ENCODE measurements at regions not wholly inside any gene's neighbourhood (a gene's known extent, or its start where the extent isn't known, plus 50 kb on each side); places are given as distances from the start of the nearest gene placed in this dataset.
"Not testable (repeated sequence)": the region's sequence is repeated elsewhere in the genome, so short reads cannot be mapped to it uniquely, and the experiment has no call there.

GRCh38 chr14:105761345-105761740, 235.0 kb downstream of the TMEM121 start:
- not testable (repeated sequence) for H3K4me3 ChIP-seq (ENCODE audit: low read length in 2 of 2); H3K9me3 ChIP-seq (ENCODE audit: control insufficient read depth in 2 of 2, low read length in 2 of 2); H3K36me3 ChIP-seq (ENCODE audit: control insufficient read depth in 2 of 2, insufficient read depth in 2 of 2, low read length in 2 of 2); H3K27me3 ChIP-seq (ENCODE audit: control insufficient read depth in 2 of 2, insufficient read depth in 2 of 2, low read length in 2 of 2); H3K4me1 ChIP-seq (ENCODE audit: control insufficient read depth in 2 of 2, insufficient read depth in 2 of 2, low read length in 2 of 2); H3K27ac ChIP-seq (ENCODE audit: low read depth in 2 of 2, low read length in 2 of 2); H3K9ac ChIP-seq (ENCODE audit: low read depth in 1 of 2, low read length in 2 of 2)

DNA sequence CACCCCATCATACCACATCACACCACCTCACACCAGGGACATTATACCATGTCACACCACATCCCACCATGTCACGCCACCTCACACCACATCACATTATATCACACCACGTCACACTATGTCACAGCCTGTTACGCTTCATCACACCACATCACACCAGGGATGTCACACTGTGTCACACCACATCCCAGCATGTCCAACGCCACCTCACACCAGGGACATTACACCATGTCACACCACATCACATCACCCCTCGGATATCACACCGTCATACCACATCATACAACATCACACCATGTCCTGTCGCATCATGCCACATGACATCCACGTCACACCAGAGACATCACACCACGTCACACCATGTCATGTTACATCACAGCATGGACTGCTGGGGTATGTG, 235.5 kb downstream of the TMEM121 start:
- H3K36me3 ChIP-seq (ENCODE audit: control insufficient read depth in 2 of 2, insufficient read depth in 2 of 2, low read length in 2 of 2): no peaks in the 10 kb centered on the region
- no peak overlapping the region for H3K9ac ChIP-seq (ENCODE audit: low read depth in 1 of 2, low read length in 2 of 2)
- no peaks in the 10 kb centered on the region for H3K4me1 ChIP-seq (ENCODE audit: control insufficient read depth in 2 of 2, insufficient read depth in 2 of 2, low read length in 2 of 2)
- no peak overlapping the region for H3K27ac ChIP-seq (ENCODE audit: low read depth in 2 of 2, low read length in 2 of 2)
- no peak overlapping the region for H3K4me3 ChIP-seq (ENCODE audit: low read length in 2 of 2)
- H3K9me3 ChIP-seq (ENCODE audit: control insufficient read depth in 2 of 2, low read length in 2 of 2): no peaks in the 10 kb centered on the region
- H3K27me3 ChIP-seq (ENCODE audit: control insufficient read depth in 2 of 2, insufficient read depth in 2 of 2, low read length in 2 of 2): no peaks in the 10 kb centered on the region

- H3K36me3 ChIP-seq (ENCODE audit: control insufficient read depth in 2 of 2, insufficient read depth in 2 of 2, low read length in 2 of 2); H3K4me1 ChIP-seq (ENCODE audit: control insufficient read depth in 2 of 2, insufficient read depth in 2 of 2, low read length in 2 of 2); H3K4me3 ChIP-seq (ENCODE audit: low read length in 2 of 2); H3K27me3 ChIP-seq (ENCODE audit: control insufficient read depth in 2 of 2, insufficient read depth in 2 of 2, low read length in 2 of 2); H3K9me3 ChIP-seq (ENCODE audit: control insufficient read depth in 2 of 2, low read length in 2 of 2); H3K9ac ChIP-seq (ENCODE audit: low read depth in 1 of 2, low read length in 2 of 2); H3K27ac ChIP-seq (ENCODE audit: low read depth in 2 of 2, low read length in 2 of 2): not testable (repeated sequence)
Measured at GRCh38 chr14:105762262-105762661, 235.9 kb downstream of the TMEM121 start.

DNA sequence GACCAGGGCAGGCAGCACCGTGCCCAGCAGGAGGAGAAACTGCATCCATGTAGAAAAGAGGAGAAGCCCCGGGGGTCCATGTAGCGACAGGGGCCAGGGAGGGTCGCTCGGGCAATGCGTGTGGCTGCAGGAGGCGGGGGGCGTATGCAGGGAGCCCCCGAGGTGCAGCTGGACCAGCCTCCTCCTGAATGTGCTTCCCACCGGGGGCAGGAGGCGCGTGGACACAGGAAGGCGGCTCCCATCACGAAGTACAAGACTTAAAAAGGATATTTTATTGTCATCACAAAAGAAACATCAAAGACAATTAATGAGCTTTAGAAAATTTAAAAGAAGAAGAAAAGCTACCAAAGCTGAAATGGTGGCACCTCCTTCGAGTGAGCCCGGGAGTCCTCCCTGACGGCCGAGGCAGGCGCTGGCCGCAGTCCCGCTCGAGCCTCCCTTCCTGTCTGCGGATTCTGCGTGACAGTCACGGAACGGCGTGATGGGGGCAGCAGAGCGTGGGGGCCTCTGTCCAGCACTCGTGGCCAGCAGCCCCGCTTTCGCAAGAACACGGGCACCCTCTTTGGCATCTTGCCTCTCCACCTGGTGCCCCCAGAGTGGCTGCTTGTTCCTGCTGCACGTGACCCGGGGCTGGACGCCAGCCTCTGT, 238.0 kb downstream of the TMEM121 start:
- H3K9ac ChIP-seq (ENCODE audit: low read depth in 1 of 2, low read length in 2 of 2); H3K36me3 ChIP-seq (ENCODE audit: control insufficient read depth in 2 of 2, insufficient read depth in 2 of 2, low read length in 2 of 2); H3K9me3 ChIP-seq (ENCODE audit: control insufficient read depth in 2 of 2, low read length in 2 of 2); H3K27me3 ChIP-seq (ENCODE audit: control insufficient read depth in 2 of 2, insufficient read depth in 2 of 2, low read length in 2 of 2); H3K4me1 ChIP-seq (ENCODE audit: control insufficient read depth in 2 of 2, insufficient read depth in 2 of 2, low read length in 2 of 2); H3K27ac ChIP-seq (ENCODE audit: low read depth in 2 of 2, low read length in 2 of 2); H3K4me3 ChIP-seq (ENCODE audit: low read length in 2 of 2): not testable (repeated sequence)

- not testable (repeated sequence) for H3K4me3 ChIP-seq (ENCODE audit: low read length in 2 of 2); H3K36me3 ChIP-seq (ENCODE audit: control insufficient read depth in 2 of 2, insufficient read depth in 2 of 2, low read length in 2 of 2); H3K9ac ChIP-seq (ENCODE audit: low read depth in 1 of 2, low read length in 2 of 2); H3K9me3 ChIP-seq (ENCODE audit: control insufficient read depth in 2 of 2, low read length in 2 of 2); H3K27me3 ChIP-seq (ENCODE audit: control insufficient read depth in 2 of 2, insufficient read depth in 2 of 2, low read length in 2 of 2); H3K27ac ChIP-seq (ENCODE audit: low read depth in 2 of 2, low read length in 2 of 2); H3K4me1 ChIP-seq (ENCODE audit: control insufficient read depth in 2 of 2, insufficient read depth in 2 of 2, low read length in 2 of 2)
Measured at GRCh38 chr14:105765072-105765825, 238.9 kb downstream of the TMEM121 start.

- Histone ChIP-seq H3K27ac (ENCODE audit: low read depth in 2 of 2, low read length in 2 of 2) (no peak overlapping the region), H3K27me3 (ENCODE audit: control insufficient read depth in 2 of 2, insufficient read depth in 2 of 2, low read length in 2 of 2) (no peaks in the 10 kb centered on the region), H3K4me3 (ENCODE audit: low read length in 2 of 2) (no peak overlapping the region), H3K9me3 (ENCODE audit: control insufficient read depth in 2 of 2, low read length in 2 of 2) (no peaks in the 10 kb centered on the region), H3K36me3 (ENCODE audit: control insufficient read depth in 2 of 2, insufficient read depth in 2 of 2, low read length in 2 of 2) (no peaks in the 10 kb centered on the region), H3K4me1 (ENCODE audit: control insufficient read depth in 2 of 2, insufficient read depth in 2 of 2, low read length in 2 of 2) (no peaks in the 10 kb centered on the region), H3K9ac (ENCODE audit: low read depth in 1 of 2, low read length in 2 of 2) (no peak overlapping the region)
Measured at GRCh38 chr14:105765893-105766614, 239.7 kb downstream of the TMEM121 start.

DNA sequence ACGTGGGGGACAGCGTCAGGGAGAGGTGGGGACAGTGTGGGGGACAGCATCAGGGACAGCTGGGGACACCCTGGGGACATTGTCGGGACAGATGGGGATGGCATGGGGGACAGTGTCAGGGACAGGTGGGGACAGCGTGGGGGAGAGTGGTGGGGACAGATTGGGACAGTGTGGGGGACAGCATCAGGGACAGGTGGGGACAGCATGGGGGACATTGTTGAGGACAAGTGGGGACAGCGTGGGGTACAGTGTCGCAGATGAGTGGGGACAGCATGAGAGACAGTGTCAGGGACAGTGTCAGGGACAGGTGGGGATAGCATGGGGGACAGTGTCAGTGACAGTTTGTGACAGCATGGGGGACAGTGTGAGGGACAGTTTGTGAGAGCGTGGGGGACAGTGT, 240.9 kb downstream of the TMEM121 start:
- H3K27me3 ChIP-seq (ENCODE audit: control insufficient read depth in 2 of 2, insufficient read depth in 2 of 2, low read length in 2 of 2): no peaks in the 10 kb centered on the region
- H3K4me3 ChIP-seq (ENCODE audit: low read length in 2 of 2): no peak overlapping the region
- H3K27ac ChIP-seq (ENCODE audit: low read depth in 2 of 2, low read length in 2 of 2): no peak overlapping the region
- H3K9me3 ChIP-seq (ENCODE audit: control insufficient read depth in 2 of 2, low read length in 2 of 2): no peaks in the 10 kb centered on the region
- H3K4me1 ChIP-seq (ENCODE audit: control insufficient read depth in 2 of 2, insufficient read depth in 2 of 2, low read length in 2 of 2): no peaks in the 10 kb centered on the region
- H3K9ac ChIP-seq (ENCODE audit: low read depth in 1 of 2, low read length in 2 of 2): no peak overlapping the region
- no peaks in the 10 kb centered on the region for H3K36me3 ChIP-seq (ENCODE audit: control insufficient read depth in 2 of 2, insufficient read depth in 2 of 2, low read length in 2 of 2)

DNA sequence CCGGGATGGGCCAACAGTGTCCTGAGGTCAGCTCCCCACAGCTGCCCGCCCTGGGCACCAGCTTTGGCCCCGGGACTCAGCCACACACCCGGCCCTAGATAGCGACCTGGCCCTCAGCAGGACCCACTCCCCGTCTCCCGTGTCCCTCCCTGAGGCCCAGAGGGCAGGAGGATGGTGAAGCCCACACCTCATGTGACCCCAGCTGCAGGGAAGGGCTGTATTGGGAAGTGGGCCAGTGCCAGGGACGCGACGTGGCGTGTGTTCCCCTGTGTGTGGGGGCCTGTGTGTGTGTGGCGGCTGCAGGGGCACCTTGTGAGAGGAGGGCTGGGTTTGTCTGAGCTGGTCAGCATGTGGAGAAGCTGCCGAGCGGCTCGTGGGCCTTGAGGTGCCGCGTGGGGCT, 241.7 kb downstream of the TMEM121 start:
- H3K27me3 ChIP-seq (ENCODE audit: control insufficient read depth in 2 of 2, insufficient read depth in 2 of 2, low read length in 2 of 2); H3K27ac ChIP-seq (ENCODE audit: low read depth in 2 of 2, low read length in 2 of 2); H3K36me3 ChIP-seq (ENCODE audit: control insufficient read depth in 2 of 2, insufficient read depth in 2 of 2, low read length in 2 of 2); H3K9me3 ChIP-seq (ENCODE audit: control insufficient read depth in 2 of 2, low read length in 2 of 2); H3K9ac ChIP-seq (ENCODE audit: low read depth in 1 of 2, low read length in 2 of 2); H3K4me3 ChIP-seq (ENCODE audit: low read length in 2 of 2); H3K4me1 ChIP-seq (ENCODE audit: control insufficient read depth in 2 of 2, insufficient read depth in 2 of 2, low read length in 2 of 2): not testable (repeated sequence)

- not testable (repeated sequence) for H3K36me3 ChIP-seq (ENCODE audit: control insufficient read depth in 2 of 2, insufficient read depth in 2 of 2, low read length in 2 of 2); H3K9ac ChIP-seq (ENCODE audit: low read depth in 1 of 2, low read length in 2 of 2); H3K4me3 ChIP-seq (ENCODE audit: low read length in 2 of 2); H3K9me3 ChIP-seq (ENCODE audit: control insufficient read depth in 2 of 2, low read length in 2 of 2); H3K27me3 ChIP-seq (ENCODE audit: control insufficient read depth in 2 of 2, insufficient read depth in 2 of 2, low read length in 2 of 2); H3K4me1 ChIP-seq (ENCODE audit: control insufficient read depth in 2 of 2, insufficient read depth in 2 of 2, low read length in 2 of 2); H3K27ac ChIP-seq (ENCODE audit: low read depth in 2 of 2, low read length in 2 of 2)
Measured at GRCh38 chr14:105769061-105769730, 242.8 kb downstream of the TMEM121 start.

DNA sequence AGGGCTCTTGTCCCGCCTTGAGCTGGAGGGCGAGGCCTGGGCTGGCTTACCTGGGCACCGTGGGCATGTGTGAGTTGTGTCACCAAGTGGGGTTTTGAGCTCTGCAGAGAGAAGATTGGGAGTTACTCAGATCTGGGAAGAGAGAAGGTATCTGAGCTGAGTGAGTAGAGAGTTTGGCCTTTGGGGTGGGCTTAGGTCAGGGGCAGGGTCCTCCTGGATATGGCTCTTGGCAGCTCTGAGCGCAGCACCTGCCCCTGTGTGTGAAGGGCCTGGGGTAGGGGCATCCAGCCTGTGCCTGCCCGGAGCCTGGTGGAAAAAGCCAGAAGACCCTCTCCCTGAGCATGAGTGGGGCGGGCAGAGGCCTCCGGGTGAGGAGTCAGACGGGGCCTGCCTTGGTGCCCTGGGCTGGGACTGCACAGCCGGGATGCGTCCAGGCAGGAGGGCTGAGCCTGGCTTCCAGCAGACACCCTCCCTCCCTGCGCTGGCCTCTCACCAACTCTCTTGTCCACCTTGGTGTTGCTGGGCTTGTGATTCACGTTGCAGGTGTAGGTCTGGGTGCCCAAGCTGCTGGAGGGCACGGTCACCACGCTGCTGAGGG, 244.3 kb downstream of the TMEM121 start:
- not testable (repeated sequence) for H3K9me3 ChIP-seq (ENCODE audit: control insufficient read depth in 2 of 2, low read length in 2 of 2); H3K4me1 ChIP-seq (ENCODE audit: control insufficient read depth in 2 of 2, insufficient read depth in 2 of 2, low read length in 2 of 2); H3K9ac ChIP-seq (ENCODE audit: low read depth in 1 of 2, low read length in 2 of 2); H3K27ac ChIP-seq (ENCODE audit: low read depth in 2 of 2, low read length in 2 of 2); H3K27me3 ChIP-seq (ENCODE audit: control insufficient read depth in 2 of 2, insufficient read depth in 2 of 2, low read length in 2 of 2); H3K36me3 ChIP-seq (ENCODE audit: control insufficient read depth in 2 of 2, insufficient read depth in 2 of 2, low read length in 2 of 2); H3K4me3 ChIP-seq (ENCODE audit: low read length in 2 of 2)
